Hepatocyte (in vitro differentiated cells): ENCODE measurements at regions not wholly inside any gene's neighbourhood (a gene's known extent, or its start where the extent isn't known, plus 50 kb on each side); places are given as distances from the start of the nearest gene placed in this dataset.

Experiments
- EZH2 ChIP-seq: fragments of 200-600 bp; sonication (generic); IDR thresholded peaks from 2 replicates; pipeline ENCODE4 v1.6.1; 2016; ENCODE audit warnings: antibody characterized with exemption, mild to moderate bottlenecking, borderline replicate concordance
- EZH2phosphoT487 ChIP-seq: fragments of 200-600 bp; sonication (generic); IDR thresholded peaks from one replicate; pipeline ENCODE4 v1.6.1; 2018; ENCODE audit warnings: antibody characterized with exemption, mild to moderate bottlenecking, low read depth, moderate library complexity; ENCODE audit not compliant: unreplicated experiment, severe bottlenecking
- TF ChIP-seq, protein P1 (sequence below): fragments of 200-600 bp; sonication (generic); IDR thresholded peaks from 2 replicates; pipeline ENCODE4 v1.5.1; 2016; ENCODE audit warnings: antibody characterized with exemption, mild to moderate bottlenecking; ENCODE audit not compliant: poor library complexity

DNA sequence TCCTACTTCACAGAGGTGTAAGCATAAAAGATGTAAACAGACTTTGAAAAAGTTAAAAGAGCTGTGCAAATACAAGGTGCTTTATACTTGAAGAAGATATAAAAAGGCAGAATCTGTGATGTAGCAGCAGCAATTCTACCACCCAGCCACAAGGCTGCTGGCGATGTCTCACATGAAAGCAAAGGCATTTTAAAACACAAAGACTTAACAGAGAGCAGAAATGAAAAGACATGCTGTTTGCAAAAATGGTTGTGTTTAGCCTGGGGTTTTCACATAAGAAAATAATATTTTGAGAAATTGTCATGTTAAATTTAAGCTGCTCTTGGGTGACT, 85.5 kb upstream of the ZNF800 start:
- TF ChIP-seq, protein P1, sequence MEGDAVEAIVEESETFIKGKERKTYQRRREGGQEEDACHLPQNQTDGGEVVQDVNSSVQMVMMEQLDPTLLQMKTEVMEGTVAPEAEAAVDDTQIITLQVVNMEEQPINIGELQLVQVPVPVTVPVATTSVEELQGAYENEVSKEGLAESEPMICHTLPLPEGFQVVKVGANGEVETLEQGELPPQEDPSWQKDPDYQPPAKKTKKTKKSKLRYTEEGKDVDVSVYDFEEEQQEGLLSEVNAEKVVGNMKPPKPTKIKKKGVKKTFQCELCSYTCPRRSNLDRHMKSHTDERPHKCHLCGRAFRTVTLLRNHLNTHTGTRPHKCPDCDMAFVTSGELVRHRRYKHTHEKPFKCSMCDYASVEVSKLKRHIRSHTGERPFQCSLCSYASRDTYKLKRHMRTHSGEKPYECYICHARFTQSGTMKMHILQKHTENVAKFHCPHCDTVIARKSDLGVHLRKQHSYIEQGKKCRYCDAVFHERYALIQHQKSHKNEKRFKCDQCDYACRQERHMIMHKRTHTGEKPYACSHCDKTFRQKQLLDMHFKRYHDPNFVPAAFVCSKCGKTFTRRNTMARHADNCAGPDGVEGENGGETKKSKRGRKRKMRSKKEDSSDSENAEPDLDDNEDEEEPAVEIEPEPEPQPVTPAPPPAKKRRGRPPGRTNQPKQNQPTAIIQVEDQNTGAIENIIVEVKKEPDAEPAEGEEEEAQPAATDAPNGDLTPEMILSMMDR: no peak
- TF ChIP-seq EZH2 (no peak), EZH2phosphoT487 (no peak)
